HFFc6 (cell line): ENCODE measurements at regions not wholly inside any gene's neighbourhood (a gene's known extent, or its start where the extent isn't known, plus 50 kb on each side); places are given as distances from the start of the nearest gene placed in this dataset.

ENCODE experiments used
- DNase-seq: peaks from one replicate; pipeline ENCODE4 v3.0.0-alpha.2; 2018
- H3K27ac Mint-ChIP-seq: 2 replicates; pipeline ENCODE4 v1.8.0; 2020; ENCODE audit warnings: mild to moderate bottlenecking, mixed read lengths
- H3K27me3 Mint-ChIP-seq: 2 replicates; pipeline ENCODE4 v1.8.0; 2021; ENCODE audit warnings: mild to moderate bottlenecking, moderate library complexity, mixed read lengths; ENCODE audit not compliant: insufficient read depth
- H3K36me3 Mint-ChIP-seq: 2 replicates; pipeline ENCODE4 v1.8.0; 2021; ENCODE audit warnings: low read depth, mixed read lengths
- H3K4me1 Mint-ChIP-seq: 2 replicates; pipeline ENCODE4 v1.8.0; 2020; ENCODE audit warnings: low read depth, mixed read lengths
- H3K4me3 Mint-ChIP-seq: 2 replicates; pipeline ENCODE4 v1.8.0; 2020; ENCODE audit warnings: mild to moderate bottlenecking, moderate library complexity, mixed read lengths
- H3K9me3 Mint-ChIP-seq: 2 replicates; pipeline ENCODE4 v1.8.0; 2020; ENCODE audit warnings: mild to moderate bottlenecking, mixed read lengths
- CTCF ChIP-seq: fragments of 200-600 bp; sonication (generic); IDR thresholded peaks from 2 replicates; pipeline ENCODE4 v1.5.0; 2021; ENCODE audit warnings: antibody characterized with exemption, mild to moderate bottlenecking

- DNase-seq: no peak
- no peak overlapping the region for H3K4me3 Mint-ChIP-seq
- no peaks in the 10 kb centered on the region for H3K36me3 Mint-ChIP-seq
- H3K27me3 Mint-ChIP-seq: no peaks in the 10 kb centered on the region
- H3K4me1 Mint-ChIP-seq: no peaks in the 10 kb centered on the region
- peaks cover 5% of the 10 kb centered on the region; the same call in 1 of the 2 replicates for H3K9me3 Mint-ChIP-seq
- no peak overlapping the region for H3K27ac Mint-ChIP-seq
- TF ChIP-seq CTCF: no peak
Measured at GRCh38 chr21:14713109-14713508, 167.0 kb upstream of the SAMSN1 start.

- no peak overlapping the region for H3K4me3 Mint-ChIP-seq
Measured at GRCh38 chr21:14712121-14712715, 166.1 kb upstream of the SAMSN1 start.

GRCh38 chr21:14711287-14711686 lies 165.2 kb upstream of the SAMSN1 start:
- Mint-ChIP-seq H3K4me3 (no peak overlapping the region), H3K4me1 (no peaks in the 10 kb centered on the region), H3K27me3 (no peaks in the 10 kb centered on the region), H3K27ac (no peak overlapping the region), H3K36me3 (no peaks in the 10 kb centered on the region), H3K9me3 (peaks cover 5% of the 10 kb centered on the region; the same call in 1 of the 2 replicates)
- TF ChIP-seq CTCF: no peak
- no peak for DNase-seq

More at GRCh38 chr21:14712121-14712715, 166.1 kb upstream of the SAMSN1 start:
- Mint-ChIP-seq H3K27me3 (no peaks in the 10 kb centered on the region), H3K4me1 (no peaks in the 10 kb centered on the region), H3K9me3 (peaks cover 5% of the 10 kb centered on the region; the same call in 1 of the 2 replicates), H3K36me3 (no peaks in the 10 kb centered on the region), H3K27ac (no peak overlapping the region)
- TF ChIP-seq CTCF: no peak
- no peak for DNase-seq

- Mint-ChIP-seq H3K9me3 (peaks cover 5% of the 10 kb centered on the region; the same call in 1 of the 2 replicates), H3K27me3 (no peaks in the 10 kb centered on the region), H3K36me3 (no peaks in the 10 kb centered on the region), H3K4me1 (no peaks in the 10 kb centered on the region), H3K4me3 (no peak overlapping the region), H3K27ac (no peak overlapping the region)
- TF ChIP-seq CTCF: no peak
- DNase-seq: no peak
Measured at GRCh38 chr21:14707511-14708020, 161.5 kb upstream of the SAMSN1 start.

GRCh38 chr21:14706712-14707510 lies 160.8 kb upstream of the SAMSN1 start:
- Mint-ChIP-seq H3K9me3 (peaks cover 5% of the 10 kb centered on the region; the same call in 1 of the 2 replicates), H3K36me3 (no peaks in the 10 kb centered on the region), H3K4me3 (no peak overlapping the region), H3K4me1 (no peaks in the 10 kb centered on the region), H3K27ac (no peak overlapping the region), H3K27me3 (no peaks in the 10 kb centered on the region)
- TF ChIP-seq CTCF: no peak
- DNase-seq: no peak
